DND-41 (cell line): ENCODE measurements at regions not wholly inside any gene's neighbourhood (a gene's known extent, or its start where the extent isn't known, plus 50 kb on each side); places are given as distances from the start of the nearest gene placed in this dataset.

Experiments used
- CTCF ChIP-seq: IDR thresholded peaks from 2 replicates; pipeline ENCODE4 v1.5.1; 2012; ENCODE audit warnings: borderline replicate concordance, low read length, moderate library complexity, mild to moderate bottlenecking; ENCODE audit not compliant: poor library complexity, severe bottlenecking; ENCODE audit errors: extremely low read depth
- EZH2 ChIP-seq: IDR thresholded peaks from 3 replicates; pipeline ENCODE4 v1.6.1; 2012; ENCODE audit warnings: borderline replicate concordance, low read depth, mild to moderate bottlenecking, moderate library complexity, low read length, inconsistent platforms; ENCODE audit not compliant: severe bottlenecking

- TF ChIP-seq CTCF, result no peak
- TF ChIP-seq EZH2, result no peak
Measured at GRCh38 chr6:140784573-140784972, 1348.2 kb upstream of the GJE1 start.
